ENCODE measurements at regions not wholly inside any gene's neighbourhood (a gene's known extent, or its start where the extent isn't known, plus 50 kb on each side); places are given as distances from the start of the nearest gene placed in this dataset.

GRCh38 chr11:119940401-119940976, 197.4 kb downstream of the TRIM29 start (continued):
- TF ChIP-seq ZNF687 (IDR thresholded peaks at IDR 0.05) (no peak), ETV6 (conservative IDR thresholded peaks at IDR 0.05 in 1 of 2, IDR thresholded peaks at IDR 0.05 in 1 of 2; ENCODE audit: borderline replicate concordance in 1 of 2, low read depth in 1 of 2) (no peak), NR2C2 (IDR thresholded peaks at IDR 0.05; ENCODE audit: borderline replicate concordance, control insufficient read depth, insufficient read length, low read depth) (no peak), ZBED1 (IDR thresholded peaks at IDR 0.05; ENCODE audit: borderline replicate concordance) (no peak), IKZF1 (conservative IDR thresholded peaks at IDR 0.05) (no peak), HDAC2 (IDR thresholded peaks at IDR 0.05) (no peak), SIX5 (IDR thresholded peaks at IDR 0.05; ENCODE audit: low read depth, low read length, severe bottlenecking) (no peak), POLR2A (IDR thresholded peaks at IDR 0.05; ENCODE audit: low read depth, low read length) (no peak), ZNF622 (IDR thresholded peaks at IDR 0.05) (no peak), CREB1 (IDR thresholded peaks at IDR 0.05; ENCODE audit: low read depth) (no peak)

- ChIA-PET POLR2A (interaction anchor here (0.5 kb wide), 1 partner anchor 97 kb away, joined by 6 read pairs; no protein-coding TSS in a partner anchor), SMC1A (ENCODE audit: uncharacterized antibody, unreplicated experiment) (no interaction called here), RAD21 (ENCODE audit: unreplicated experiment) (no interaction called here), CTCF (no interaction called here)
- no peak overlapping the region for H2AFZ ChIP-seq (ENCODE audit: control insufficient read depth, low read depth, low read length)
- no peak for ATAC-seq
- no peaks in the 10 kb centered on the region for H4K20me1 ChIP-seq (ENCODE audit: control insufficient read depth, insufficient read depth)
- DNase-seq (ENCODE audit: low read depth, low spot score) = no peak
- no peak overlapping the region for H3K4me3 ChIP-seq
- H3K4me2 ChIP-seq (ENCODE audit: control insufficient read depth, insufficient read depth) = no peak overlapping the region
- no peak for FAIRE-seq
- H3K9me3 ChIP-seq (replicated peaks; ENCODE audit: control insufficient read depth, insufficient read depth, low read length) = no peaks in the 10 kb centered on the region
- no peak overlapping the region for H3K9ac ChIP-seq (ENCODE audit: control insufficient read depth, insufficient read depth, low read length)
- in situ Hi-C loops (cut with MboI) = no loop called here
- BruUV-seq (replicated peaks) = no TSS peak
- WGBS (ENCODE audit: insufficient coverage, insufficient replicate concordance, low lambda C conversion rate, missing lambda C conversion rate) = 65% methylated on average over 4 of the region's 4 CpGs
- H3K79me2 ChIP-seq (ENCODE audit: control insufficient read depth, insufficient read depth, low read length) = no peaks in the 10 kb centered on the region
- H3K4me1 ChIP-seq (ENCODE audit: control insufficient read depth, insufficient read depth, low read length) = no peaks in the 10 kb centered on the region; the same call in 1 of the 2 replicates
- H3K27ac ChIP-seq (ENCODE audit: control insufficient read depth, insufficient read depth) = no peak overlapping the region
- peaks cover 0 to 3% of the 10 kb centered on the region in 2 experiments; a peak in 3 of 4 replicates for H3K27me3 ChIP-seq (replicated peaks in 1 of 2; ENCODE audit: control insufficient read depth in 2 of 2, insufficient read depth in 2 of 2, low read length in 1 of 2)
- H3K36me3 ChIP-seq (ENCODE audit: control insufficient read depth in 2 of 2, insufficient read depth in 2 of 2, low read length in 1 of 2) = no peaks in the 10 kb centered on the region
- intact Hi-C loops (cut with micrococcal nuclease; ENCODE audit: unreplicated experiment) = no loop called here
- TF ChIP-seq ZSCAN29 (IDR thresholded peaks at IDR 0.05) (no peak), TCF3 (IDR thresholded peaks at IDR 0.05; ENCODE audit: borderline replicate concordance, insufficient read depth, low read depth, low read length) (no peak), SREBF1 (IDR thresholded peaks at IDR 0.05; ENCODE audit: low read length) (no peak), NRF1 (conservative IDR thresholded peaks at IDR 0.05; ENCODE audit: low read depth, low read length) (no peak), HDAC2 (IDR thresholded peaks at IDR 0.05) (no peak), SMC3 (IDR thresholded peaks at IDR 0.05; ENCODE audit: borderline replicate concordance, low read length) (no peak), ZBED1 (IDR thresholded peaks at IDR 0.05; ENCODE audit: borderline replicate concordance) (no peak), ZZZ3 (IDR thresholded peaks at IDR 0.05; ENCODE audit: control insufficient read depth, insufficient read length, low read depth) (no peak), PAX5 (IDR thresholded peaks at IDR 0.05; ENCODE audit: borderline replicate concordance, low read depth, low read length) (no peak), SPI1 (IDR thresholded peaks at IDR 0.05; ENCODE audit: borderline replicate concordance, insufficient read depth, low read depth, low read length) (no peak)
- TF ChIP-seq, protein P1, sequence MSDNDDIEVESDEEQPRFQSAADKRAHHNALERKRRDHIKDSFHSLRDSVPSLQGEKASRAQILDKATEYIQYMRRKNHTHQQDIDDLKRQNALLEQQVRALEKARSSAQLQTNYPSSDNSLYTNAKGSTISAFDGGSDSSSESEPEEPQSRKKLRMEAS (IDR thresholded peaks at IDR 0.05; ENCODE audit: low read depth, low read length) = no peak
- TF ChIP-seq, protein P2, sequence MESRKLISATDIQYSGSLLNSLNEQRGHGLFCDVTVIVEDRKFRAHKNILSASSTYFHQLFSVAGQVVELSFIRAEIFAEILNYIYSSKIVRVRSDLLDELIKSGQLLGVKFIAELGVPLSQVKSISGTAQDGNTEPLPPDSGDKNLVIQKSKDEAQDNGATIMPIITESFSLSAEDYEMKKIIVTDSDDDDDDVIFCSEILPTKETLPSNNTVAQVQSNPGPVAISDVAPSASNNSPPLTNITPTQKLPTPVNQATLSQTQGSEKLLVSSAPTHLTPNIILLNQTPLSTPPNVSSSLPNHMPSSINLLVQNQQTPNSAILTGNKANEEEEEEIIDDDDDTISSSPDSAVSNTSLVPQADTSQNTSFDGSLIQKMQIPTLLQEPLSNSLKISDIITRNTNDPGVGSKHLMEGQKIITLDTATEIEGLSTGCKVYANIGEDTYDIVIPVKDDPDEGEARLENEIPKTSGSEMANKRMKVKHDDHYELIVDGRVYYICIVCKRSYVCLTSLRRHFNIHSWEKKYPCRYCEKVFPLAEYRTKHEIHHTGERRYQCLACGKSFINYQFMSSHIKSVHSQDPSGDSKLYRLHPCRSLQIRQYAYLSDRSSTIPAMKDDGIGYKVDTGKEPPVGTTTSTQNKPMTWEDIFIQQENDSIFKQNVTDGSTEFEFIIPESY (IDR thresholded peaks at IDR 0.05) = no peak
Observed at GRCh38 chr11:119937412-119937811, 200.5 kb downstream of the TRIM29 start.
